ENCODE measurements at regions not wholly inside any gene's neighbourhood (a gene's known extent, or its start where the extent isn't known, plus 50 kb on each side); places are given as distances from the start of the nearest gene placed in this dataset.

DNA sequence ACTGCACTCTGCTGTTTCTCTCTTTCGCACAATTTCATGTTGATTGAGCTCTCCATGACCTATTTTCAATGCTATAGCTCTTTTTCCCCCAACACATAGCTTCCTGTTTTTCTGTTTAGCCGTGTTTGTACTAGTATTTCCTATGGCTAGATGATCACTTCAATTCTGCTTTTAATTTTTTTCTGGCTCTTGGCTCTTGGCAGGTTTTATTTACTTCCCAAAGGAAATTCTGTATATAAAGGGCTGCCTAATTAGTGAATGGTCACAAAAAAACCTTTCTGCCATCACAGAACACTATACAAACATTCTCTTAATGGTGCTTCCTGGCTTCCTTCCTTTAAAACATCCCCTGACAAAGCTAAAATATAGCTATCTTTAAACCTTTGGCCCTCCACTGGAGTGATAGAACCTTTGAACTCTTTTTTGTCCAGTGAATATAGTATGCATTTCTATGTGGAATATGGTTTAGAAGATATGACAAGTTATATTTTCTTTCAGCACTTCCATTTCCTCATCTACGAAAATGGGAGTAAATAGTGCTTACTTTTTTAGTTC, 88.2 kb downstream of the RASSF9 start:
- no peak for DNase-seq (ENCODE audit: low spot score)

Measured in ureter (tissue), 1 donor.